Ishikawa (cell line): ENCODE measurements at regions not wholly inside any gene's neighbourhood (a gene's known extent, or its start where the extent isn't known, plus 50 kb on each side); places are given as distances from the start of the nearest gene placed in this dataset.

ENCODE experiments used
- CEBPB ChIP-seq: IDR thresholded peaks from 2 replicates; pipeline ENCODE4 v1.6.1; 2012
- CREB1 ChIP-seq: IDR thresholded peaks from 2 replicates; pipeline ENCODE4 v1.6.1; 2012; ENCODE audit warnings: low read depth
- EGR1 ChIP-seq: IDR thresholded peaks from 2 replicates; pipeline ENCODE4 v1.6.1; 2012
- EP300 ChIP-seq: IDR thresholded peaks from 2 replicates; pipeline ENCODE4 v1.6.1; 2012; ENCODE audit warnings: borderline replicate concordance
- FOXM1 ChIP-seq: IDR thresholded peaks from 2 replicates; pipeline ENCODE4 v1.6.1; 2012; ENCODE audit warnings: low read depth, borderline replicate concordance
- NFIC ChIP-seq: IDR thresholded peaks from 2 replicates; pipeline ENCODE4 v1.6.1; 2012
- RAD21 ChIP-seq: IDR thresholded peaks from 2 replicates; pipeline ENCODE4 v1.6.1; 2012; ENCODE audit warnings: low read depth
- TCF12 ChIP-seq: IDR thresholded peaks from 2 replicates; pipeline ENCODE4 v1.6.1; 2012; ENCODE audit warnings: low read depth
- TEAD4 ChIP-seq: IDR thresholded peaks from 2 replicates; pipeline ENCODE4 v1.6.1; 2012
- YY1 ChIP-seq: IDR thresholded peaks from 2 replicates; pipeline ENCODE4 v1.6.1; 2012; ENCODE audit warnings: low read depth
- TF ChIP-seq, protein P1 (sequence below): IDR thresholded peaks from 2 replicates; pipeline ENCODE4 v1.6.1; 2012
- TF ChIP-seq, protein P2 (sequence below): IDR thresholded peaks from 2 replicates; pipeline ENCODE4 v1.6.1; 2012
- TF ChIP-seq, protein P3 (sequence below): IDR thresholded peaks from 2 replicates; pipeline ENCODE4 v1.6.1; 2012; ENCODE audit warnings: low read depth, mild to moderate bottlenecking

DNA sequence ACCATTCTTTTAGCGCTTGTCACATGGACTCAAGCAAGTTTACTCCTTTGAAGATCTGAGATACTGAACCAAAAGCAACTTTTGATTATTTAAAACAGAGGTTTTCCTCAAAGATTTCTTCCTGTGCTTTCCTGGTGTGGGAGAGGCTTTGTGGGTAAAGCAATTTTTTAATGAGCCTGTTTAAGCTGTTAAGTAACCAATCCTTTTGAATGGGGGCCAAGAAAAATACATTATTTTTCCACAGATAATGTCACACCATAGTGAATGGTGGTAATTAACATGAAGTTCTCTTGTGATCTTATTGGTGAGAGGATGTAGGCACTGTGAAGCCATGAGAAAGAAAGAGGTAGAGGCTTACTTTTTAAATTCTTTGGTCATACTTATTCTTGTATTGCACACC lies 55.8 kb upstream of the OBI1 start:
- TF ChIP-seq, protein P1, sequence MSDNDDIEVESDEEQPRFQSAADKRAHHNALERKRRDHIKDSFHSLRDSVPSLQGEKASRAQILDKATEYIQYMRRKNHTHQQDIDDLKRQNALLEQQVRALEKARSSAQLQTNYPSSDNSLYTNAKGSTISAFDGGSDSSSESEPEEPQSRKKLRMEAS = no peak
- TF ChIP-seq TEAD4 = no peak
- no peak for TF ChIP-seq EGR1
- TF ChIP-seq RAD21 = no peak
- TF ChIP-seq, protein P2, sequence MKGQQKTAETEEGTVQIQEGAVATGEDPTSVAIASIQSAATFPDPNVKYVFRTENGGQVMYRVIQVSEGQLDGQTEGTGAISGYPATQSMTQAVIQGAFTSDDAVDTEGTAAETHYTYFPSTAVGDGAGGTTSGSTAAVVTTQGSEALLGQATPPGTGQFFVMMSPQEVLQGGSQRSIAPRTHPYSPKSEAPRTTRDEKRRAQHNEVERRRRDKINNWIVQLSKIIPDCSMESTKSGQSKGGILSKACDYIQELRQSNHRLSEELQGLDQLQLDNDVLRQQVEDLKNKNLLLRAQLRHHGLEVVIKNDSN = no peak
- TF ChIP-seq YY1 = no peak
- TF ChIP-seq, protein P3, sequence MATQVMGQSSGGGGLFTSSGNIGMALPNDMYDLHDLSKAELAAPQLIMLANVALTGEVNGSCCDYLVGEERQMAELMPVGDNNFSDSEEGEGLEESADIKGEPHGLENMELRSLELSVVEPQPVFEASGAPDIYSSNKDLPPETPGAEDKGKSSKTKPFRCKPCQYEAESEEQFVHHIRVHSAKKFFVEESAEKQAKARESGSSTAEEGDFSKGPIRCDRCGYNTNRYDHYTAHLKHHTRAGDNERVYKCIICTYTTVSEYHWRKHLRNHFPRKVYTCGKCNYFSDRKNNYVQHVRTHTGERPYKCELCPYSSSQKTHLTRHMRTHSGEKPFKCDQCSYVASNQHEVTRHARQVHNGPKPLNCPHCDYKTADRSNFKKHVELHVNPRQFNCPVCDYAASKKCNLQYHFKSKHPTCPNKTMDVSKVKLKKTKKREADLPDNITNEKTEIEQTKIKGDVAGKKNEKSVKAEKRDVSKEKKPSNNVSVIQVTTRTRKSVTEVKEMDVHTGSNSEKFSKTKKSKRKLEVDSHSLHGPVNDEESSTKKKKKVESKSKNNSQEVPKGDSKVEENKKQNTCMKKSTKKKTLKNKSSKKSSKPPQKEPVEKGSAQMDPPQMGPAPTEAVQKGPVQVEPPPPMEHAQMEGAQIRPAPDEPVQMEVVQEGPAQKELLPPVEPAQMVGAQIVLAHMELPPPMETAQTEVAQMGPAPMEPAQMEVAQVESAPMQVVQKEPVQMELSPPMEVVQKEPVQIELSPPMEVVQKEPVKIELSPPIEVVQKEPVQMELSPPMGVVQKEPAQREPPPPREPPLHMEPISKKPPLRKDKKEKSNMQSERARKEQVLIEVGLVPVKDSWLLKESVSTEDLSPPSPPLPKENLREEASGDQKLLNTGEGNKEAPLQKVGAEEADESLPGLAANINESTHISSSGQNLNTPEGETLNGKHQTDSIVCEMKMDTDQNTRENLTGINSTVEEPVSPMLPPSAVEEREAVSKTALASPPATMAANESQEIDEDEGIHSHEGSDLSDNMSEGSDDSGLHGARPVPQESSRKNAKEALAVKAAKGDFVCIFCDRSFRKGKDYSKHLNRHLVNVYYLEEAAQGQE = no peak
- TF ChIP-seq EP300 = no peak
- no peak for TF ChIP-seq CREB1
- no peak for TF ChIP-seq TCF12
- TF ChIP-seq NFIC = no peak
- TF ChIP-seq FOXM1 = no peak
- TF ChIP-seq CEBPB = no peak
